ENCODE measurements at regions not wholly inside any gene's neighbourhood (a gene's known extent, or its start where the extent isn't known, plus 50 kb on each side); places are given as distances from the start of the nearest gene placed in this dataset.

DNA sequence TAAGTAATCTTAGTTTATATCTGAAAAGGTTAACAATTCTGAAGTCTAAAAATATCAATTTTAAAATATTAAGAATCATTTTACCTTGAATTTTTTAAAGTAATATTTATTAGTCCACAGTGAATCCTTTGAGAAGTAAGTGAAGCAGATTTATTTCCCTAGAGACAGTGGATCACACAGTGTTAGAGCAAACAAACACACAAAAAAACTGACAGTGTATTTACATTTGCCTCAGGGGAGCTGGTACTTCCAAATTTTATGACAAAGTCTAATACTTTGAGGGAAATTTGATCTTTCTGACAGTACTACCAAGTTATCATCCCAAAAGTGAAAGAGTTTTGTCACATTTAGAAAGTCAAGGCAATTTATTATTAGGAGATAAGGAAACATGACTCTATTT lies 1750.6 kb upstream of the CDH9 start:
- TF ChIP-seq, protein P1, sequence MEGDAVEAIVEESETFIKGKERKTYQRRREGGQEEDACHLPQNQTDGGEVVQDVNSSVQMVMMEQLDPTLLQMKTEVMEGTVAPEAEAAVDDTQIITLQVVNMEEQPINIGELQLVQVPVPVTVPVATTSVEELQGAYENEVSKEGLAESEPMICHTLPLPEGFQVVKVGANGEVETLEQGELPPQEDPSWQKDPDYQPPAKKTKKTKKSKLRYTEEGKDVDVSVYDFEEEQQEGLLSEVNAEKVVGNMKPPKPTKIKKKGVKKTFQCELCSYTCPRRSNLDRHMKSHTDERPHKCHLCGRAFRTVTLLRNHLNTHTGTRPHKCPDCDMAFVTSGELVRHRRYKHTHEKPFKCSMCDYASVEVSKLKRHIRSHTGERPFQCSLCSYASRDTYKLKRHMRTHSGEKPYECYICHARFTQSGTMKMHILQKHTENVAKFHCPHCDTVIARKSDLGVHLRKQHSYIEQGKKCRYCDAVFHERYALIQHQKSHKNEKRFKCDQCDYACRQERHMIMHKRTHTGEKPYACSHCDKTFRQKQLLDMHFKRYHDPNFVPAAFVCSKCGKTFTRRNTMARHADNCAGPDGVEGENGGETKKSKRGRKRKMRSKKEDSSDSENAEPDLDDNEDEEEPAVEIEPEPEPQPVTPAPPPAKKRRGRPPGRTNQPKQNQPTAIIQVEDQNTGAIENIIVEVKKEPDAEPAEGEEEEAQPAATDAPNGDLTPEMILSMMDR (IDR thresholded peaks at IDR 0.05) = no peak
- ATAC-seq (ENCODE audit: low FRiP score) = no peak
- no peak for DNase-seq (ENCODE audit: low spot score)

DNA sequence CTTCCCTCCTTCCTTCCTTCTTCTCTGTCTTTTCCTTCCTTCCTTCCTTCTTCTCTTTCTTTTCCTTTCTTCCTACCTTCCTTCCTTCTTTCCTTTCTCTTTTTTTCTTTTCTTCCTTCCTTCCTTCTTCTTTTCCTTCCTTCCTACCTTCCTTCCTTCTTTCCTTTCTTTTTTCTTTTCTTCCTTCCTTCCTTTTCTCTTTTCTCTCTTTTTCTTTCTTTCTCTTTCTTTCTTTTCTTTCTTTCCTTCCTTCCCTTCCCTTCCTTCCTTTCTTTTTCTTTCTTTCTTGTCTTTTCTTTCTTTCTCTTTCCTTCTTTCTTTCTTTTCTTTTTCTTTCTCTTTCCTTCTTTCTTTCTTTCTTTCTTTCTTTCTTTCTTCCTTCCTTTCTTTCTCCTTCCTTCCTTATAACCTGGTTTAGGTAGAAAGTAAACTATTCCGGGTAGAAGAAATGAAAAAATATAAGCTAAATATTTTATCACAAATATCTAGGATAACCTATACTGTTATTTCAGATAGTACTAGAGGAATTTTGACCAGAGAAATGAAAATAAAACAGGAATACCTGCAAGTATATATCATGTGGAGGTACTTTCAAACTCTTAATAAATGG lies 1741.8 kb upstream of the CDH9 start:
- DNase-seq (ENCODE audit: low spot score) (no peak), ATAC-seq (ENCODE audit: low FRiP score) (no peak)
- TF ChIP-seq, protein P1 (IDR thresholded peaks at IDR 0.05) = no peak

DNA sequence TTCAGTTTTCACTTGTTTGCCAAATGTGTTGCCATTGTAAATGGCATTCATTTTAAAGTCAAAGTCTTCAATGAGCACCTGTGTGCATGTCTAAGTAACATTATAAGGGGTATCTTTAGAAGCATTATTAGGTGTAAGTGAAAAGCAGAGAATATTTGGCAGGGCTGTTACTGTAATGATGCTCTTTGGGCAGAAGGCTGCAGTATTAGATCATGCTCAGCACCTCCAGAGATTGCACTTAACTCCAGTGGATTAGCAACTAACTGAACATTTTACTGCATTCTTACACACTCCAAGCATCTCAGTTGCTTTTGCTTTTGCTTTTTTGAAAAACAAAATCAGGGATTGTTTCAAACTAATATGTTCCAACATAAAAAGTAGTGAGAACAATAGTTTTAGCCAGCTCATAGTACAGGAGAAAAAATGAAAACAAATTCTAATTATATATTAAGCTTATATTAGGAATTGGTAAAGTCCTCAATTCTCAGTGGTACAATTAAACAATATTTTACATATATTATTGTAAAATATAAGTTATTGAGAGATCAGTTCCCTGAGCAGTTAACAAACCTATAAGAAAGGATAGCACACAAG lies 1740.9 kb upstream of the CDH9 start:
- no peak for ATAC-seq (ENCODE audit: low FRiP score)
- TF ChIP-seq, protein P1 (IDR thresholded peaks at IDR 0.05) = no peak

DNA sequence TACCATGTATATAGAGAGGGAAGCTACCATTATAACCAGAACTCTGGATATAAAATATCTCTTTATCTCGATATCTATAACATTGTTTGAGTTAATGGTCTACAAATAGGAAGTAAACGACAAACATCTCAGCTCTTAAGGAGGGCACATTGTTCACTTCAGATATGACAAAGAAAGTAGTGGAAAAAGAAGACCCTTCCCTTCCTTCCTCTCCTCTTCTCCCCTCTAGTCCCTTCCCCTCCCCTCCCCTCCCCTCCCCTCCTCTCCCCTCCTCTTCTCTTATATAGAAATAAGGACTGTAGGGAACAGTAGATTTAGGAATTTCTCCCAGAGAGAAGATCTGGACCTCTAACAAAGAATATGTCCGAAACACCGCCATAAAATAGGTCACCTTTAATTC lies 1731.9 kb upstream of the CDH9 start:
- ATAC-seq (ENCODE audit: low FRiP score) = no peak
- TF ChIP-seq, protein P1 (IDR thresholded peaks at IDR 0.05) = no peak
- no peak for DNase-seq (ENCODE audit: low spot score)

More for the DNA sequence above, 1740.9 kb upstream of the CDH9 start:
- no peak for DNase-seq (ENCODE audit: low spot score)

DNA sequence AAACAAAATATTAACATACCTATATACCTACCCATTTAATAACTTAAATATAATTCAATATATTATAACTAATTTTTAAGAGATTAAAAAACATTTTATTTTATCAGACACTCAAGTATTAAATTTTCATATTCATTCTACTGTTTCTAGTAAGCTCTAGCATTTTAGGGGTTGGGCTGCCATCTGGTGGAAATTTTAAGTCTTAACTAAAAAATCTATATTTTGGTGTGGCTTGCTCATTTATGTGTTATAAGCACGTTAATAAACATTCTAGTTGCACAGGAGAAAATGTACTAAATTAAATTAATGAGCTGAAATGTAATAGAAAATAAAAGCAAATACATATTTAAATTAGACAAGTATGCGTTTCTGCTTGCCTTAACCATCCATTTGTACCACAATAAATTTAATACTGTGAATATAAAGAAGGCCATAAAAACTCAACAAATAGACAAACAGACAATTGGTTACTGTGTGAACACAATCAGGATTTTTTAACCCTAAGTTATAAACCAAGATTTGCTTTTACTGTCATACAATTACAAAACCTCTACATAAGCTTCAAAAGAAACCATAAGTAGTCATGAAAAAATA lies 1728.3 kb upstream of the CDH9 start:
- TF ChIP-seq, protein P1 (IDR thresholded peaks at IDR 0.05) = no peak
- ATAC-seq (ENCODE audit: low FRiP score) = no peak

DNA sequence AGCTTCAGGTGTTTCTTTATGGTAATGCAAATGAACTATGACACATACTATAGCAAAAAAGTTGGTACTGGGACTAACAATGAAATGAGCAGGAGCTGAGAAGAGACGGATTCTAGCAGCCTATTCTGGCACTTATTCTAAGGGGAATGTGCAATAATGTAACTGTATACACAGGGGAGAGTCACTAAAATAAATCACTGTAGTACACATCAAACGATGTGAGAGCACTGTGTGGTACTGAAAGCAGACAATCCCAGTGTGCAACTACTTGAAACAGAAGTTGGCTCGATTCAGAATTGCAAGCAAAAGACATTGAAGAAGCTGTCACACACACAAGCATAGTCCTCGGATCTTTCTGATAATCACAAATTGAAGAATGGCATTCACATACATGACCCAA lies 1713.0 kb upstream of the CDH9 start:
- DNase-seq (ENCODE audit: low spot score) = no peak
- TF ChIP-seq, protein P1 (IDR thresholded peaks at IDR 0.05) = no peak
- no peak for ATAC-seq (ENCODE audit: low FRiP score)

More for the DNA sequence above, 1728.3 kb upstream of the CDH9 start:
- no peak for DNase-seq (ENCODE audit: low spot score)

DNA sequence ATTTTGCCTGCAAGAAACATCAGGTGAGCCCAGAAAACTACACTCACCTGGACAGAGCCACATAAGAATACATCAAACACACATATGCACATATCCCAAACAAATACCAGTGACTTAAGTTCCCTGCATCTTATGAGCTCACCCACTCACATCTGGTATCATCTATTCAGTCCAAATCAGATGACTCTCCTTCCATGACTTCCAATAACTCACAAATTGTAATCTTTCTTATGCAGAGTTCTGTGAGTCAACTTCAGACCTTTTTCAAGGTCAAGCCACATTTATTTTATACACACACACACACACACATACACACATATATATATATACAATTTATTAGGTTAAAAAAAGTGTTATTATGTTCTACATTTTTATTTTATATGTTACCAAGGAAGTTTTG lies 1711.9 kb upstream of the CDH9 start:
- ATAC-seq (ENCODE audit: low FRiP score) (no peak), DNase-seq (ENCODE audit: low spot score) (no peak)
- TF ChIP-seq, protein P1 (IDR thresholded peaks at IDR 0.05) = no peak
